Lower lobe of right lung (tissue), 2 donors: ENCODE measurements at regions not wholly inside any gene's neighbourhood (a gene's known extent, or its start where the extent isn't known, plus 50 kb on each side); places are given as distances from the start of the nearest gene placed in this dataset.

Experiments
- ATAC-seq, 2 donors: fragments of 200-7000 bp; cut with Tn5 transposase; one replicate each; pipeline ENCODE4 v1.9.1; 2020 to 2022; ENCODE audit warnings: mild to moderate bottlenecking in 2 of 2, moderate library complexity in 2 of 2
- DNase-seq: peaks from one replicate; pipeline ENCODE4 v3.0.0-alpha.2; 2020
- H3K27ac ChIP-seq: fragments of 200-600 bp; one replicate; pipeline ENCODE4 v1.8.0; 2022
- H3K27me3 ChIP-seq: fragments of 200-600 bp; one replicate; pipeline ENCODE4 v1.8.0; 2022; ENCODE audit warnings: low read depth
- H3K36me3 ChIP-seq: fragments of 200-600 bp; one replicate; pipeline ENCODE4 v1.8.0; 2022; ENCODE audit warnings: mild to moderate bottlenecking
- H3K4me1 ChIP-seq: fragments of 200-600 bp; one replicate; pipeline ENCODE4 v1.8.0; 2022
- H3K4me3 ChIP-seq: fragments of 200-600 bp; one replicate; pipeline ENCODE4 v1.8.0; 2022; ENCODE audit warnings: mild to moderate bottlenecking
- H3K9me3 ChIP-seq: fragments of 200-600 bp; one replicate; pipeline ENCODE4 v1.8.0; 2022
- intact Hi-C: fragments of 100-400 bp; cut with DNase I; formaldehyde crosslinking; loops from one replicate; pipeline ENCODE4 v1.11.0; 2022
- TF ChIP-seq, protein P1 (sequence below): fragments of 200-600 bp; IDR thresholded peaks from one replicate; pipeline ENCODE4 v1.8.0; 2022; ENCODE audit warnings: antibody characterized with exemption, mild to moderate bottlenecking
- donor health status: DM: no; HTN: yes; CAD: no; lungs with severe emphysema.

DNA sequence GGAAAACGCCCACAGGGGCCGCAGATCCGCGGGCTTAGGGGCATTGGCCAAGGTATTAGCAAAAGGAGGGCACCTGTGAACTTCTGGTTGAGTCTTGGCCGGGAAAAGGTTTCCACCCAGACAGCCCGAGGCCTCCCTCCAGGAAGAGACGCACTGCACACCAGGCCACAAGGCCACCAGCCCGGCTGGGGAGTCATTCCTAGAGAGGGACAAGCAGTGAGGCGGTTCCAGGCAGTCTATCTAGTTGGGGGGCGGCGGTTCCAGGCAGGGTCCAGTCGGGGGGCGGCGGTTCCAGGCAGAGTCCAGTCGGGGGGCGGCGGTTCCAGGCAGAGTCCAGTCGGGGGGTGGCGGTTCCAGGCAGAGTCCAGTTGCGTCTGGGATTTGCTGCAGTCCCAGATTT lies 518.5 kb downstream of the GLRX3 start:
- DNase-seq (no peak), ATAC-seq (no peak)
- Histone ChIP-seq H3K4me3 (no peak overlapping the region), H3K36me3 (no peaks in the 10 kb centered on the region), H3K4me1 (no peaks in the 10 kb centered on the region), H3K27me3 (no peaks in the 10 kb centered on the region), H3K27ac (no peak overlapping the region), H3K9me3 (no peaks in the 10 kb centered on the region)
- TF ChIP-seq, protein P1, sequence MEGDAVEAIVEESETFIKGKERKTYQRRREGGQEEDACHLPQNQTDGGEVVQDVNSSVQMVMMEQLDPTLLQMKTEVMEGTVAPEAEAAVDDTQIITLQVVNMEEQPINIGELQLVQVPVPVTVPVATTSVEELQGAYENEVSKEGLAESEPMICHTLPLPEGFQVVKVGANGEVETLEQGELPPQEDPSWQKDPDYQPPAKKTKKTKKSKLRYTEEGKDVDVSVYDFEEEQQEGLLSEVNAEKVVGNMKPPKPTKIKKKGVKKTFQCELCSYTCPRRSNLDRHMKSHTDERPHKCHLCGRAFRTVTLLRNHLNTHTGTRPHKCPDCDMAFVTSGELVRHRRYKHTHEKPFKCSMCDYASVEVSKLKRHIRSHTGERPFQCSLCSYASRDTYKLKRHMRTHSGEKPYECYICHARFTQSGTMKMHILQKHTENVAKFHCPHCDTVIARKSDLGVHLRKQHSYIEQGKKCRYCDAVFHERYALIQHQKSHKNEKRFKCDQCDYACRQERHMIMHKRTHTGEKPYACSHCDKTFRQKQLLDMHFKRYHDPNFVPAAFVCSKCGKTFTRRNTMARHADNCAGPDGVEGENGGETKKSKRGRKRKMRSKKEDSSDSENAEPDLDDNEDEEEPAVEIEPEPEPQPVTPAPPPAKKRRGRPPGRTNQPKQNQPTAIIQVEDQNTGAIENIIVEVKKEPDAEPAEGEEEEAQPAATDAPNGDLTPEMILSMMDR: no peak
- intact Hi-C loops: no loop called here

DNA sequence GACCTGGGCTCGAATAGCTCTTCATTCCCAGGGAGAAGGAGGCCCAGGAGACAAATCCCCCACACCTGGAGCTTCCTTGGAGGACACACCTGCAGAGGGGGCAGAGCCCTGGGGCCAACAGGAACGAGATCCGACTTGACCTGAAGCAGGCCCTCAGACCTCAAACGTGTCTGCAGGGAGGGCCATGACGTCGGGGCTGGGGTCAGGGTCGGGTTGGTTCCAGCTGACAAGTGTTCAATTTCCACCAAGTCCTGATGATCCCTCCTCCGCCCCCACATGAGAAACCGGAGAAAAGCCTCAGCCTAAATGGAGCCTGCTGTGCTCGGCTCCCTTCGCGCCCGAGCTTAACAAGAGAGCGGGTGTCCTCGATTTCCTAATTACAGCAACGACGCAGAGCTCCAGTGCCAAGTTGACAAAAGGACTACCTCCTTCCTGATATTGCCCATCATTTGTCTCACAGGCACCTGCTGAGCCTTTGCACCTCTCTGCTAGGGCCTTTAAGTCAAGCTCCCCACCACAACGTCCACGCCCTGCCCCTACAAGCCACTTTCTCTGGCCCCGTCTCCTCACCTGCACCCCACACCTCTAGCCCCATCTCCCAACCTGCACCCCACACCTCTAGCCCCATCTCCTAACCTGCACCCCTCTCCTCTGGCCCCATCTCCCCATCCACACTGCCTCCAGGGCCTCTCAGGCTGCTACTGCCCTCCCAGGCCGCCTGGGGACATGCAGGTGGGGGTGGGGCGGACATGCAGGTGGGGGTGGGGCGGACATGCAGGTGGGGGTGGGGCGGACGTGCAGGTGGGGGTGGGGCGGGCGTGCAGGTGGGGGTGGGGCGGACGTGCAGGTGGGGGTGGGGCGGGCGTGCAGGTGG lies 519.4 kb downstream of the GLRX3 start:
- DNase-seq (no peak), ATAC-seq (no peak)
- intact Hi-C loops: no loop called here
- H3K9me3 ChIP-seq: no peaks in the 10 kb centered on the region
- no peak overlapping the region for H3K27ac ChIP-seq
- no peaks in the 10 kb centered on the region for H3K27me3 ChIP-seq
- no peak overlapping the region for H3K4me3 ChIP-seq
- TF ChIP-seq, protein P1: no peak
- no peaks in the 10 kb centered on the region for H3K4me1 ChIP-seq
- H3K36me3 ChIP-seq: no peaks in the 10 kb centered on the region

DNA sequence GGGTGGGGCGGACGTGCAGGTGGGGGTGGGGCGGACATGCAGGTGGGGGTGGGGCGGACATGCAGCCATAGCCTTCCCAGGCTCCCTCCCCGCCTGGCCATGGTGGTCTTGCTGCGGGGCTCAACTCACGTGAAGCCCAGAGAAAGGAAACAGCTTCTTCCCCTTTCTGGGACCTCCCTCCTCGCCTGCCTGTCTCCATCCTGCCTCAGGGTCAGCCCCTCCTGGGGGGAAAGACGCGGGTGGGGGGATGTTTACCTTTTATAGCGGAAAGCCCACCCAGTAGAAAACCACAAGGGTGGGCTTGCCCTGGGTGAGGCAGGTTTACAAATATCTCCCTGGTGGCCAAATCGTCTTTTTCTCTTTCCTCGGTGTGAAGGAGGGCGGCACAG lies 520.0 kb downstream of the GLRX3 start:
- TF ChIP-seq, protein P1: no peak
- Histone ChIP-seq H3K27me3 (no peaks in the 10 kb centered on the region), H3K36me3 (no peaks in the 10 kb centered on the region), H3K4me1 (no peaks in the 10 kb centered on the region), H3K4me3 (no peak overlapping the region), H3K27ac (no peak overlapping the region), H3K9me3 (no peaks in the 10 kb centered on the region)
- no peak for DNase-seq
- intact Hi-C loops: no loop called here
- no peak for ATAC-seq

DNA sequence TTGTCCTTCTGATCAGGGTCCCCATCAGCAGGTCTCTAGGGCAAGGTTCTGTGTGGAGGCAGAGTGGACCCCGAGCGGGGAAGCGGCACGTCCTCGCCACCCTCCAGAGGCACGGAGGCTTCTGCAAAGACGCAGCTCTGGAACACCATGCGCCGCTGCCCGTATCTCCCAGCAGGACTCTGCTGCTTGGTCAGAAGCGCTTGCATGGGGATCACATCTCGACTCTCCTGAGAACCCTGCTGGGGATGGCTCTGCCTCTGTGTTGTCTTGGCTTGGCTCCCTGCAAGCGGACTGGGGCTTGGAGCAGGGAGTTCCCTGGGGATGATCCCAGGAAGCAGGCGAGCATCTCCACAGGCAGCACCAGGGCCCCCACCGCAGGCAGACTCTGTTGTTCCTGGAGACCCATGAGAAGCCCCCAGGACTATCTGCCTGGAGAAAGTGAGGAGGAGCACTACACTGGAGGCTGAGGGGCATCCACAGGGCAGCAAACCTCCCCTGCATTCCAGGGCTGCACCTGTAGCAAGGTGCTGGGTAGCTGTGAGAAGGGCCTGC lies 520.5 kb downstream of the GLRX3 start:
- intact Hi-C loops: no loop called here
- H3K4me1 ChIP-seq: no peaks in the 10 kb centered on the region
- TF ChIP-seq, protein P1: no peak
- no peak for DNase-seq
- no peak for ATAC-seq
- no peak overlapping the region for H3K4me3 ChIP-seq
- no peak overlapping the region for H3K27ac ChIP-seq
- H3K27me3 ChIP-seq: no peaks in the 10 kb centered on the region
- H3K36me3 ChIP-seq: no peaks in the 10 kb centered on the region
- no peaks in the 10 kb centered on the region for H3K9me3 ChIP-seq

DNA sequence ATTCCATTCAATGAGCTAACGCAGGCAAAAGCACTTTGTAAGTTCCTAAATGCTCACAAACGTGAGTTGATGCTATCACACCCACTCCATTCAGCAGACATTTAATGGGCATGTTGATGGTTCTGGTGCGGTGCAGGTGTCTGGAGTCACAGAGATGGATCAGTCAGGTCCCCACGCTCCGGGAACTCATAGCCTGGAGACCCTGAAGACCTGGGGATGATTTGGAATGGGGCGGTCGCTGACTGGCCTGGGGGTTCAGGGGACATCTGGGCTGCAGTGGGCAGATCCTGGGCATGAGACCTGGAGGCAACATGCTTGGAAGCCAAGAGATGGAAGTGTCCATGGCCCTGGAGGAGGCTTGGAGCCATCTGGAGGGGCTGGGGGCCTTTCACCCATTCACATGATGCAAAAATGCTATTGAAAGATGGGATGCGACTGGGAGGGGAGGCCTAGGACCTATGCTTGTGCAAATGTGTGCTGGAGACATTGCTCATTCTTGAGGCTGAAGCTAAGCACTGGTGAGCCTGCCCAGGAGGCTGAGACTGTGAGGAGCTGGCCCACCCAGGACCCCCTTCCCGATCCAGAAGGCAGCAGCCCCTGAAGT lies 522.6 kb downstream of the GLRX3 start:
- no peak for ATAC-seq
- Histone ChIP-seq H3K27ac (no peak overlapping the region), H3K4me3 (no peak overlapping the region), H3K9me3 (no peaks in the 10 kb centered on the region), H3K36me3 (no peaks in the 10 kb centered on the region), H3K27me3 (no peaks in the 10 kb centered on the region), H3K4me1 (no peaks in the 10 kb centered on the region)
- TF ChIP-seq, protein P1: no peak
- DNase-seq: no peak
- intact Hi-C loops: no loop called here
